ENCODE measurements at regions not wholly inside any gene's neighbourhood (a gene's known extent, or its start where the extent isn't known, plus 50 kb on each side); places are given as distances from the start of the nearest gene placed in this dataset.
"Not testable (repeated sequence)": the region's sequence is repeated elsewhere in the genome, so short reads cannot be mapped to it uniquely, and the experiment has no call there.

DNA sequence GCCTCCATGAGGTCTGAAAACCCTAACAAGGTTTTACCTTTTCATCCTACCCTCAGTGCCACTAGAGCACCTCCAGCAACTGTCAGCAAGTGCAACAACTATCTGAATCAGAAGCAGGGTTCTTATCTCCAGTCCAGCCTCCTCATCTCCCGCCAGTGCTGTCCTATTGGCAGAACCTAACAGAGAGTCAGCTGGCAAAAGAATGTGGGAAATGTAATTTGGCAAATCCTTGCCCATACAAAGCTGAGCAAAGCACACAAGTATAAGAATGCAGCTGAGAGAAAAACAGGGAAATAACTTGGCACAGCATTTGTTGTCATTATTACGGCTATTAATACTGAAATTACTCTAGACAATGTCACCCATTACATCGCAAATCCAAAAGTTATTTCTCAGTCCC lies 124.2 kb downstream of the ATP6V1G3 start:
- Histone ChIP-seq H2AFZ (ENCODE audit: low read length, unreplicated experiment) (no peak overlapping the region), H3K36me3 (ENCODE audit: insufficient read depth, low read length) (no peaks in the 10 kb centered on the region), H3K4me3 (ENCODE audit: low read depth, low read length) (no peak overlapping the region), H3K4me1 (ENCODE audit: control insufficient read depth, insufficient read depth, low read length, unreplicated experiment) (no peaks in the 10 kb centered on the region), H3K27me3 (ENCODE audit: insufficient read depth, low read length) (no peaks in the 10 kb centered on the region), H3K79me2 (ENCODE audit: control insufficient read depth, insufficient read depth, low read length, unreplicated experiment) (no peaks in the 10 kb centered on the region), H3K27ac (ENCODE audit: low read depth, low read length) (no peak overlapping the region)

DNA sequence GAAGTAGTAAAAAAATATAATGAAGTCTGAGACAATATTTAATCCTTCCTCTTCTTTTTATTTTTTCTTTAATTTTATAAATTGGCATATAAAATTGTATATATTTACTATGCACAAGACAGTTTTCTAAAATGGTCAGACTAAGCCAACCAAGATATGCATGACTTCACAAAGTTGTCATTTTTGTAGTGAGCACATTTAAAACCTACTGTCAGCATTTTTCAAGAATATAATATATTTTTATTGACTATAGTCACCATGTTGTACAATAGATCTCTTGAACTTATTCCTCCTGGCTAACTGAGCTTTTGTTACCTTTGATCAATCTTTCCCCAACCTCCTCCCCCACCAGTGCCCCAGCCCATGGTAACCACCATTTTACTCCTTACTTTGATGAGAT lies 129.2 kb downstream of the ATP6V1G3 start:
- Histone ChIP-seq H3K36me3 (ENCODE audit: insufficient read depth, low read length) (no peaks in the 10 kb centered on the region), H2AFZ (ENCODE audit: low read length, unreplicated experiment) (no peak overlapping the region), H3K4me3 (ENCODE audit: low read depth, low read length) (no peak overlapping the region), H3K27ac (ENCODE audit: low read depth, low read length) (no peak overlapping the region), H3K27me3 (ENCODE audit: insufficient read depth, low read length) (no peaks in the 10 kb centered on the region), H3K79me2 (ENCODE audit: control insufficient read depth, insufficient read depth, low read length, unreplicated experiment) (no peaks in the 10 kb centered on the region), H3K4me1 (ENCODE audit: control insufficient read depth, insufficient read depth, low read length, unreplicated experiment) (no peaks in the 10 kb centered on the region)

- Histone ChIP-seq H2AFZ (ENCODE audit: low read length, unreplicated experiment) (no peak overlapping the region), H3K79me2 (ENCODE audit: control insufficient read depth, insufficient read depth, low read length, unreplicated experiment) (no peaks in the 10 kb centered on the region), H3K27me3 (ENCODE audit: insufficient read depth, low read length) (no peaks in the 10 kb centered on the region), H3K4me1 (ENCODE audit: control insufficient read depth, insufficient read depth, low read length, unreplicated experiment) (no peaks in the 10 kb centered on the region), H3K27ac (ENCODE audit: low read depth, low read length) (no peak overlapping the region), H3K36me3 (ENCODE audit: insufficient read depth, low read length) (no peaks in the 10 kb centered on the region), H3K4me3 (ENCODE audit: low read depth, low read length) (no peak overlapping the region)
Observed at GRCh38 chr1:198408716-198409115, 131.8 kb downstream of the ATP6V1G3 start.

GRCh38 chr1:198404632-198405031 lies 135.8 kb downstream of the ATP6V1G3 start:
- H3K27ac ChIP-seq (ENCODE audit: low read depth, low read length); H2AFZ ChIP-seq (ENCODE audit: low read length, unreplicated experiment); H3K79me2 ChIP-seq (ENCODE audit: control insufficient read depth, insufficient read depth, low read length, unreplicated experiment); H3K4me1 ChIP-seq (ENCODE audit: control insufficient read depth, insufficient read depth, low read length, unreplicated experiment); H3K36me3 ChIP-seq (ENCODE audit: insufficient read depth, low read length); H3K27me3 ChIP-seq (ENCODE audit: insufficient read depth, low read length); H3K4me3 ChIP-seq (ENCODE audit: low read depth, low read length): not testable (repeated sequence)

DNA sequence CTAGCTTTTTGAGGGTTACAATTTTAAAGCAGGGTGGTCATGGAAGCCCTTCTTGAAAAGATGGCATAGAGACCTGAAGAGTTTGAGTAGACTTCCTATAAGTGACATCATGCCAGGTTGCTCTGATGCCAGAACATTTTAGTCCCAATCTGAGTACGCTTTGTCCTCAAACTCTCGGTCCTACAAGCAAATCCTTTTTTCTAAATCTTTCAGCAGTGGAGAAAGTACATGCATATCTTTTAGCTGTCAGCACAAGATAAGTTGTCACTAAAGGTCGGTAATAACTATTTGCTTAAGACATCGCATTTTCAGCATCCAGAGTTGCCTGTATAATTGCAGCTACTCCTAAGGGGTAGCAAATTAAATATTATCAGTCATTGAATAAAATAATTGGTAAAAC lies 140.4 kb downstream of the ATP6V1G3 start:
- Histone ChIP-seq H3K36me3 (ENCODE audit: insufficient read depth, low read length) (no peaks in the 10 kb centered on the region), H3K27me3 (ENCODE audit: insufficient read depth, low read length) (no peaks in the 10 kb centered on the region), H2AFZ (ENCODE audit: low read length, unreplicated experiment) (no peak overlapping the region), H3K79me2 (ENCODE audit: control insufficient read depth, insufficient read depth, low read length, unreplicated experiment) (no peaks in the 10 kb centered on the region), H3K4me1 (ENCODE audit: control insufficient read depth, insufficient read depth, low read length, unreplicated experiment) (no peaks in the 10 kb centered on the region), H3K27ac (ENCODE audit: low read depth, low read length) (no peak overlapping the region), H3K4me3 (ENCODE audit: low read depth, low read length) (no peak overlapping the region)

DNA sequence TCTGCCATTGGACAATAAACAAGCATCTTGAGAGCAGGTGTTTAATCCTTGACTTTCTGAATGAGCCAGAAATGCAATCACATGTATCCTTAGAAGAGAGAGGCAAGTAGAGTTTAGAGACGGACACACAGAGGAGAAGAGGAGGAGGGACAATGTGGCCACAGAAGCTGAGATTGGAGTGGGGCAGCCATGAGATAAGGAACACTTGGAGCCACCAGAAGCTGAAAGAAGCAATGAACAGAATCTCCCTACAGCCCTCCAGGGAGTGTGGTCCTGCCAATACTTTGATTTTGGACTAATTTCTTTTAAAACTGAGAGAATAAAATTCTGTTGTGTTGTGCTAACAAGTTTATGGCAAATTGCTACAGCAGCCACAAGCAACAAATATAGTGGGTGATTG lies 141.0 kb downstream of the ATP6V1G3 start:
- Histone ChIP-seq H3K27ac (ENCODE audit: low read depth, low read length) (no peak overlapping the region), H3K79me2 (ENCODE audit: control insufficient read depth, insufficient read depth, low read length, unreplicated experiment) (no peaks in the 10 kb centered on the region), H3K36me3 (ENCODE audit: insufficient read depth, low read length) (no peaks in the 10 kb centered on the region), H2AFZ (ENCODE audit: low read length, unreplicated experiment) (no peak overlapping the region), H3K27me3 (ENCODE audit: insufficient read depth, low read length) (no peaks in the 10 kb centered on the region), H3K4me3 (ENCODE audit: low read depth, low read length) (no peak overlapping the region), H3K4me1 (ENCODE audit: control insufficient read depth, insufficient read depth, low read length, unreplicated experiment) (no peaks in the 10 kb centered on the region)

DNA sequence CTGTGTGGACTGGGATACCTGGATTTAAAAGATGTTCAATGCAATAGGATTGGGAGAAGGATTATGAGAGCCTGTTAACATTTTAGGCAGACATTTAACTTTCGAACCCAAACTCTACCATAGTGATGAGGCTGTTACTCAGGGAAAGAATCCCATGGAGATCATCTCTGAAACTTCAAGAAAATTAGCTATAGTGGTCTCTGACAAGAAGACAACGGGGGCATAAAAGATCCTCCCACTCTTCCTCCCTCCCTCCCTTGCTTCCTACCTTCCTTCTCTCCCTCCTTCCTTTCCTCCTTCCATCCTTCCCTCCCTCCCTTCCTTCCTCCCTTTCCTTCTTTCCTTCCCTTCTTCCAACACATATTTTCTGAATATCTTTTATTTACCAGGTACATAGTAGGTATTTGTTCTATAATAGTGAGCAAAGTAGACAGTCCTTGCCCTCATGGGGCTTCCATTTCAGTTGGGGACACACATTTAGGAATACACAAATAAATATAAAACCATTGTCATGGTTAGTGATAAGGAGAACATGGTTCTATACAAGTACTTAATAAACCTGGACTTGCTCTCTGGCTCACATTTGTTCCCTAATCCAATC lies 143.2 kb downstream of the ATP6V1G3 start:
- H3K27me3 ChIP-seq (ENCODE audit: insufficient read depth, low read length): no peaks in the 10 kb centered on the region
- no peaks in the 10 kb centered on the region for H3K36me3 ChIP-seq (ENCODE audit: insufficient read depth, low read length)
- H3K27ac ChIP-seq (ENCODE audit: low read depth, low read length): no peak overlapping the region
- no peaks in the 10 kb centered on the region for H3K4me1 ChIP-seq (ENCODE audit: control insufficient read depth, insufficient read depth, low read length, unreplicated experiment)
- H2AFZ ChIP-seq (ENCODE audit: low read length, unreplicated experiment): no peak overlapping the region
- no peaks in the 10 kb centered on the region for H3K79me2 ChIP-seq (ENCODE audit: control insufficient read depth, insufficient read depth, low read length, unreplicated experiment)
- H3K4me3 ChIP-seq (ENCODE audit: low read depth, low read length): no peak overlapping the region

- H3K36me3 ChIP-seq (ENCODE audit: insufficient read depth, low read length): no peaks in the 10 kb centered on the region
Observed at GRCh38 chr1:198391393-198392020, 149.0 kb downstream of the ATP6V1G3 start.

DNA sequence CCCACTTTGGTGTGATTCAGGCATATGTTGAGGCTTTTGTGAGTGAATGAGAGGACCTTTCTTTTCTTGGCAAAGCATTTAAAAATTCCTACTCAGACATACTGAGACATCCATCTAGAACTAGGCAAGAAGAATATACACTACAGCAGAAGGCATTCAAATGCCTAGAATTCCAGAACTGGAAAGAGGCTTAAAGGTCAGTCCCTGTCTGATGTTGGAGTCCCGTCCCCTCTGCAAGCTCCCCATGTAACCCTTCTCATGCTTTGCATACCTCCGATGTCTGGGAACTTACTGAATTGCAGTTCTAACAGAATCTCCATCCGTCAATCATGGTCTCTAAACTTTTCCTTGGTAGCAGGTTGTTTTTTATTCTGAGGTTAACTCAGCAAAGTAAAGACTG lies 152.9 kb downstream of the ATP6V1G3 start:
- no peaks in the 10 kb centered on the region for H3K27me3 ChIP-seq (ENCODE audit: insufficient read depth, low read length)
- no peak overlapping the region for H3K27ac ChIP-seq (ENCODE audit: low read depth, low read length)
- H2AFZ ChIP-seq (ENCODE audit: low read length, unreplicated experiment): no peak overlapping the region
- H3K36me3 ChIP-seq (ENCODE audit: insufficient read depth, low read length): no peaks in the 10 kb centered on the region
- H3K79me2 ChIP-seq (ENCODE audit: control insufficient read depth, insufficient read depth, low read length, unreplicated experiment): no peaks in the 10 kb centered on the region
- H3K4me3 ChIP-seq (ENCODE audit: low read depth, low read length): no peak overlapping the region
- H3K4me1 ChIP-seq (ENCODE audit: control insufficient read depth, insufficient read depth, low read length, unreplicated experiment): no peaks in the 10 kb centered on the region

More at GRCh38 chr1:198391393-198392020, 149.0 kb downstream of the ATP6V1G3 start:
- H3K27ac ChIP-seq (ENCODE audit: low read depth, low read length): no peak overlapping the region
- H2AFZ ChIP-seq (ENCODE audit: low read length, unreplicated experiment): no peak overlapping the region
- no peak overlapping the region for H3K4me3 ChIP-seq (ENCODE audit: low read depth, low read length)
- no peaks in the 10 kb centered on the region for H3K4me1 ChIP-seq (ENCODE audit: control insufficient read depth, insufficient read depth, low read length, unreplicated experiment)
- no peaks in the 10 kb centered on the region for H3K27me3 ChIP-seq (ENCODE audit: insufficient read depth, low read length)
- H3K79me2 ChIP-seq (ENCODE audit: control insufficient read depth, insufficient read depth, low read length, unreplicated experiment): no peaks in the 10 kb centered on the region

DNA sequence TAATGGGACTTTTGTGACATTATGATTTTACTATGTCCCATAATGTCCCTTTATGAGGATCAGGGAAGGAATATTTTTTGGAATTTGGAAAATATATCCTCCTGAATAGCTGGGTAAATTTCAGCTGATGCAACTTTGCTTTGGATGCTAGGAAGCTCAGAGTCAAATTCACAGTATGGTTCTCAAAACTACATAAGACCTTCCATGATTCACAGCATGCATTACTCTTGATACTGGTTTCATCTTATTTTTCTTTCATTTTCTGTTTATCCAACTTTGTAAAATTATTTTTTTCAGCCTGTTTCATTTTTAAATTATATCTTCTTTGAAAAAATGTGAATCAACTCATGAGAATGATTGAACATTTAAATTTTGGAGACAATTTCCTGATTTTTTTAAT lies 160.2 kb downstream of the ATP6V1G3 start:
- H3K36me3 ChIP-seq (ENCODE audit: insufficient read depth, low read length): no peaks in the 10 kb centered on the region
- H3K4me3 ChIP-seq (ENCODE audit: low read depth, low read length): peak overlapping the region; percentile 46; the same call in 1 of the 2 replicates
- no peak overlapping the region for H3K27ac ChIP-seq (ENCODE audit: low read depth, low read length)
- H3K4me1 ChIP-seq (ENCODE audit: control insufficient read depth, insufficient read depth, low read length, unreplicated experiment): peaks cover 12% of the 10 kb centered on the region
- no peaks in the 10 kb centered on the region for H3K27me3 ChIP-seq (ENCODE audit: insufficient read depth, low read length)
- H2AFZ ChIP-seq (ENCODE audit: low read length, unreplicated experiment): peak overlapping the region; percentile 95
- no peaks in the 10 kb centered on the region for H3K79me2 ChIP-seq (ENCODE audit: control insufficient read depth, insufficient read depth, low read length, unreplicated experiment)

DNA sequence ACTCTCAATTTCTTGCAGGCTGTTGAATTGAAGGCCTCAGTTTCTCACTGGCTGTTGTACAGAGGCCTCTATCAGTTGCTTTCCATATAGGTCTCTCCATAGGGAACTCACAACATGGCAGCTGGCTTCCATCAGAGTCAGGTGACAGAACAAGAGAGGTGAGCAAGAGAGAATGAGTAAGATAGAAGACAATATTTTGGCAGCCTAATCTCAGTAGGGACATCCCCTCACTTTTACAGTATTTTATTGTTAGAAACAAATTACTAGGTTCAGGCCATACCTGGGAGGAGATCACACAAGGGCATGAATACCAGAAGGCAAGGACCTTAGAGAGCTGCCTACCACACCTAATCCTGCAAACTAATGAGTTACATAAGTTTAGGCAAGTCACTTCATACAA lies 162.8 kb downstream of the ATP6V1G3 start:
- peaks cover 12% of the 10 kb centered on the region for H3K4me1 ChIP-seq (ENCODE audit: control insufficient read depth, insufficient read depth, low read length, unreplicated experiment)
- no peak overlapping the region for H3K27ac ChIP-seq (ENCODE audit: low read depth, low read length)
- H2AFZ ChIP-seq (ENCODE audit: low read length, unreplicated experiment): no peak overlapping the region
- H3K36me3 ChIP-seq (ENCODE audit: insufficient read depth, low read length): no peaks in the 10 kb centered on the region
- H3K27me3 ChIP-seq (ENCODE audit: insufficient read depth, low read length): no peaks in the 10 kb centered on the region
- no peak overlapping the region for H3K4me3 ChIP-seq (ENCODE audit: low read depth, low read length)
- no peaks in the 10 kb centered on the region for H3K79me2 ChIP-seq (ENCODE audit: control insufficient read depth, insufficient read depth, low read length, unreplicated experiment)
